ENCODE measurements at regions not wholly inside any gene's neighbourhood (a gene's known extent, or its start where the extent isn't known, plus 50 kb on each side); places are given as distances from the start of the nearest gene placed in this dataset.

DNA sequence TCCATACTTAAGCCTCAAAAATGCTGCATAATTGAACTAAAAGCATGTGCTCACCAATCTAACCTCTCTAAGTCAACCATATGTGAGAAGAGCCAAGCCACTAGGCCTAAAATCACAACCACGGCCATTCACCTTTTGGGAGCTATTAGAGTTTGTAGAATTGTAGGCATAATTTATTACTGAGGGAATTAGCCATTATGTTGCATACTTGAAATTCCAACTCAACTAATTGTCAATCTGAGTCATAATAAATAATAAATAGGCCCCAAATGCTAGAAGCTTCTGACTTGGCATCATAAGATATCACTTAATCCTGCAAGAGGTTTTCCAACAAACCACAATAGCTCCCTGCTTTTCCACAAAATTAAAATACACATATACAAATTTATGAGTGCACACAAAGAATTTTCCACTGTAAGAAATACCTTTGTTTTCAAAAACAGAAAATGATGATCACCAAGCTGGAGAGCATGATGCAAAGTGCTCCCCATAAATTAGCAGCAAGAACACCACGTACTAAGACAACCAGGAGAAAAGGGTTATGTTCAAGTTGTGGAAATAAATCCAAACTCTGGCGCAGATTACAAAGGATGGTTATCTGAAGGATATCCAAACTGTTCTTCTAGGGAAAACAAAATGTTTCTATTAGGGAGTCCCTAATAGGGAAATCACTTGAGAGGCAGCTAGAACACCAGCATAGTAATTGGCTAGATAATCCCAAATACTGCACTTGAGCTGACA is 250.0 kb upstream of the SLC30A5 start:
- Histone ChIP-seq H3K9me3 (ENCODE audit: low read length) (no peaks in the 10 kb centered on the region), H4K20me1 (ENCODE audit: insufficient read depth, low read length) (no peaks in the 10 kb centered on the region), H3K36me3 (replicated peaks in 1 of 2; ENCODE audit: control insufficient read depth in 1 of 2, insufficient read depth in 2 of 2, low read length in 2 of 2) (no peaks in the 10 kb centered on the region), H3K4me3 (replicated peaks in 1 of 3; ENCODE audit: insufficient read depth in 1 of 3, low read depth in 2 of 3, low read length in 3 of 3) (no peak overlapping the region), H3K4me2 (ENCODE audit: low read depth, low read length) (no peak overlapping the region), H3K27ac (ENCODE audit: extremely low read length, insufficient read depth, low read length) (no peak overlapping the region), H2AFZ (ENCODE audit: low read length) (no peak overlapping the region), H3K4me1 (ENCODE audit: insufficient read depth, low read length) (no peaks in the 10 kb centered on the region), H3K79me2 (ENCODE audit: insufficient read depth, low read length) (no peaks in the 10 kb centered on the region), H3K27me3 (ENCODE audit: control insufficient read depth in 1 of 2, insufficient read depth in 2 of 2, low read length in 2 of 2) (no peaks in the 10 kb centered on the region), H3K9ac (ENCODE audit: insufficient read depth, low read depth, low read length) (no peak overlapping the region)
- 24% methylated on average over 3 of the region's 3 CpGs for WGBS (ENCODE audit: low lambda C conversion rate)
- ATAC-seq: no peak
- intact Hi-C loops (cut with micrococcal nuclease; ENCODE audit: unreplicated experiment) (no loop called here), in situ Hi-C loops (cut with HindIII; ENCODE audit: extremely low pct_ligation_motif_present, low pct_unique_long_range_greater_than_20kb) (no loop called here)
- POLR2A ChIA-PET: no interaction called here
- no TSS peak for BruUV-seq (replicated peaks)
- CTCF ChIA-PET (ENCODE audit: low intra/inter-chr PET ratio, low total read pairs): no interaction called here
- no peak for FAIRE-seq
- DNase-seq (ENCODE audit: low spot score): no peak
- TF ChIP-seq, protein P1, sequence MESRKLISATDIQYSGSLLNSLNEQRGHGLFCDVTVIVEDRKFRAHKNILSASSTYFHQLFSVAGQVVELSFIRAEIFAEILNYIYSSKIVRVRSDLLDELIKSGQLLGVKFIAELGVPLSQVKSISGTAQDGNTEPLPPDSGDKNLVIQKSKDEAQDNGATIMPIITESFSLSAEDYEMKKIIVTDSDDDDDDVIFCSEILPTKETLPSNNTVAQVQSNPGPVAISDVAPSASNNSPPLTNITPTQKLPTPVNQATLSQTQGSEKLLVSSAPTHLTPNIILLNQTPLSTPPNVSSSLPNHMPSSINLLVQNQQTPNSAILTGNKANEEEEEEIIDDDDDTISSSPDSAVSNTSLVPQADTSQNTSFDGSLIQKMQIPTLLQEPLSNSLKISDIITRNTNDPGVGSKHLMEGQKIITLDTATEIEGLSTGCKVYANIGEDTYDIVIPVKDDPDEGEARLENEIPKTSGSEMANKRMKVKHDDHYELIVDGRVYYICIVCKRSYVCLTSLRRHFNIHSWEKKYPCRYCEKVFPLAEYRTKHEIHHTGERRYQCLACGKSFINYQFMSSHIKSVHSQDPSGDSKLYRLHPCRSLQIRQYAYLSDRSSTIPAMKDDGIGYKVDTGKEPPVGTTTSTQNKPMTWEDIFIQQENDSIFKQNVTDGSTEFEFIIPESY (CRISPR knock-in tag; IDR thresholded peaks at IDR 0.05): no peak

DNA sequence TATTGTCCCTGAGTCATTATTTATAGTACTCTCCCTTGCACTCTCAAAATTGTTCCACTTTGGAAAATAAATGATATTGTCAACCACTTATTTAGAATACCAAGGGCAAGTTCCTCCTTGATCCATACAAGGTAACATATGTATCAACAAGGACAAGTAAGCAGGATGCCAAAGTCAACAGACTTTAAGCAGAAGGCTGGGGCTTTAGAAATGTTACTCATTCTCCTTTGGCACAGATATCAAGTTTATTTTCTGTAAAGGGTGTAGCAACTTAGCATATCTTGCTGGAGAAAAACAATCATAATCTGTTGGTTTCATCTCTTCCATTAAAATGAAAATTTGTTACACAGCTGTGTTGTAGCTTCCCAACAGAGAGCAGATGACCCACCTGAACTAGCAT is 248.7 kb upstream of the SLC30A5 start:
- in situ Hi-C loops (cut with HindIII; ENCODE audit: extremely low pct_ligation_motif_present, low pct_unique_long_range_greater_than_20kb): no loop called here
- ChIA-PET POLR2A (no interaction called here), CTCF (ENCODE audit: low intra/inter-chr PET ratio, low total read pairs) (no interaction called here)
- H3K4me3 ChIP-seq (replicated peaks in 1 of 3; ENCODE audit: insufficient read depth in 1 of 3, low read depth in 2 of 3, low read length in 3 of 3): no peak overlapping the region
- H3K79me2 ChIP-seq (ENCODE audit: insufficient read depth, low read length): no peaks in the 10 kb centered on the region
- no peaks in the 10 kb centered on the region for H4K20me1 ChIP-seq (ENCODE audit: insufficient read depth, low read length)
- intact Hi-C loops (cut with micrococcal nuclease; ENCODE audit: unreplicated experiment): no loop called here
- no peak overlapping the region for H3K9ac ChIP-seq (ENCODE audit: insufficient read depth, low read depth, low read length)
- DNase-seq (ENCODE audit: low spot score) (no peak), FAIRE-seq (no peak), ATAC-seq (no peak)
- no TSS peak for BruUV-seq (replicated peaks)
- no peaks in the 10 kb centered on the region for H3K9me3 ChIP-seq (ENCODE audit: low read length)
- no peaks in the 10 kb centered on the region for H3K4me1 ChIP-seq (ENCODE audit: insufficient read depth, low read length)
- H3K36me3 ChIP-seq (replicated peaks in 1 of 2; ENCODE audit: control insufficient read depth in 1 of 2, insufficient read depth in 2 of 2, low read length in 2 of 2): no peaks in the 10 kb centered on the region
- H2AFZ ChIP-seq (ENCODE audit: low read length): no peak overlapping the region
- no peak overlapping the region for H3K4me2 ChIP-seq (ENCODE audit: low read depth, low read length)
- H3K27ac ChIP-seq (ENCODE audit: extremely low read length, insufficient read depth, low read length): no peak overlapping the region
- no peaks in the 10 kb centered on the region for H3K27me3 ChIP-seq (ENCODE audit: control insufficient read depth in 1 of 2, insufficient read depth in 2 of 2, low read length in 2 of 2)
- TF ChIP-seq, protein P2, sequence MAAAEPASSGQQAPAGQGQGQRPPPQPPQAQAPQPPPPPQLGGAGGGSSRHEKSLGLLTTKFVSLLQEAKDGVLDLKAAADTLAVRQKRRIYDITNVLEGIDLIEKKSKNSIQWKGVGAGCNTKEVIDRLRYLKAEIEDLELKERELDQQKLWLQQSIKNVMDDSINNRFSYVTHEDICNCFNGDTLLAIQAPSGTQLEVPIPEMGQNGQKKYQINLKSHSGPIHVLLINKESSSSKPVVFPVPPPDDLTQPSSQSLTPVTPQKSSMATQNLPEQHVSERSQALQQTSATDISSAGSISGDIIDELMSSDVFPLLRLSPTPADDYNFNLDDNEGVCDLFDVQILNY (CRISPR knock-in tag; conservative IDR thresholded peaks at IDR 0.05): no peak
- TF ChIP-seq, protein P3, sequence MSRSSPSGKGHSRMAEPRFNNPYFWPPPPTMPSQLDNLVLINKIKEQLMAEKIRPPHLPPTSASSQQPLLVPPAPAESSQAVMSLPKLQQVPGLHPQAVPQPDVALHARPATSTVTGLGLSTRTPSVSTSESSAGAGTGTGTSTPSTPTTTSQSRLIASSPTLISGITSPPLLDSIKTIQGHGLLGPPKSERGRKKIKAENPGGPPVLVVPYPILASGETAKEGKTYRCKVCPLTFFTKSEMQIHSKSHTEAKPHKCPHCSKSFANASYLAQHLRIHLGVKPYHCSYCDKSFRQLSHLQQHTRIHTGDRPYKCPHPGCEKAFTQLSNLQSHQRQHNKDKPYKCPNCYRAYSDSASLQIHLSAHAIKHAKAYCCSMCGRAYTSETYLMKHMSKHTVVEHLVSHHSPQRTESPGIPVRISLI (CRISPR knock-in tag; IDR thresholded peaks at IDR 0.05; ENCODE audit: borderline replicate concordance): no peak
- TF ChIP-seq ASH2L (IDR thresholded peaks at IDR 0.05; ENCODE audit: insufficient read length, low read depth, low read length) (no peak), GABPA (IDR thresholded peaks at IDR 0.05; ENCODE audit: low read depth, low read length) (no peak), GABPA (CRISPR knock-in tag; IDR thresholded peaks at IDR 0.05; ENCODE audit: low read depth) (no peak), CEBPG (CRISPR knock-in tag; IDR thresholded peaks at IDR 0.05) (no peak), NPAS2 (CRISPR knock-in tag; IDR thresholded peaks at IDR 0.05; ENCODE audit: borderline replicate concordance) (no peak), TP53 (CRISPR knock-in tag; conservative IDR thresholded peaks at IDR 0.05) (no peak)
- TF ChIP-seq, protein P4, sequence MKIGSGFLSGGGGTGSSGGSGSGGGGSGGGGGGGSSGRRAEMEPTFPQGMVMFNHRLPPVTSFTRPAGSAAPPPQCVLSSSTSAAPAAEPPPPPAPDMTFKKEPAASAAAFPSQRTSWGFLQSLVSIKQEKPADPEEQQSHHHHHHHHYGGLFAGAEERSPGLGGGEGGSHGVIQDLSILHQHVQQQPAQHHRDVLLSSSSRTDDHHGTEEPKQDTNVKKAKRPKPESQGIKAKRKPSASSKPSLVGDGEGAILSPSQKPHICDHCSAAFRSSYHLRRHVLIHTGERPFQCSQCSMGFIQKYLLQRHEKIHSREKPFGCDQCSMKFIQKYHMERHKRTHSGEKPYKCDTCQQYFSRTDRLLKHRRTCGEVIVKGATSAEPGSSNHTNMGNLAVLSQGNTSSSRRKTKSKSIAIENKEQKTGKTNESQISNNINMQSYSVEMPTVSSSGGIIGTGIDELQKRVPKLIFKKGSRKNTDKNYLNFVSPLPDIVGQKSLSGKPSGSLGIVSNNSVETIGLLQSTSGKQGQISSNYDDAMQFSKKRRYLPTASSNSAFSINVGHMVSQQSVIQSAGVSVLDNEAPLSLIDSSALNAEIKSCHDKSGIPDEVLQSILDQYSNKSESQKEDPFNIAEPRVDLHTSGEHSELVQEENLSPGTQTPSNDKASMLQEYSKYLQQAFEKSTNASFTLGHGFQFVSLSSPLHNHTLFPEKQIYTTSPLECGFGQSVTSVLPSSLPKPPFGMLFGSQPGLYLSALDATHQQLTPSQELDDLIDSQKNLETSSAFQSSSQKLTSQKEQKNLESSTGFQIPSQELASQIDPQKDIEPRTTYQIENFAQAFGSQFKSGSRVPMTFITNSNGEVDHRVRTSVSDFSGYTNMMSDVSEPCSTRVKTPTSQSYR (CRISPR knock-in tag; IDR thresholded peaks at IDR 0.05; ENCODE audit: borderline replicate concordance): no peak
- TF ChIP-seq, protein P5, sequence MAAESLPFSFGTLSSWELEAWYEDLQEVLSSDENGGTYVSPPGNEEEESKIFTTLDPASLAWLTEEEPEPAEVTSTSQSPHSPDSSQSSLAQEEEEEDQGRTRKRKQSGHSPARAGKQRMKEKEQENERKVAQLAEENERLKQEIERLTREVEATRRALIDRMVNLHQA (CRISPR knock-in tag; IDR thresholded peaks at IDR 0.05): no peak

All from HepG2 (cell line).